ENCODE measurements at regions not wholly inside any gene's neighbourhood (a gene's known extent, or its start where the extent isn't known, plus 50 kb on each side); places are given as distances from the start of the nearest gene placed in this dataset.

- TF ChIP-seq CTCF (IDR thresholded peaks at IDR 0.05) (no peak), POLR2A (IDR thresholded peaks at IDR 0.05) (no peak)
These were observed 184.5 kb downstream of the CCT6B start for GRCh38 chr17:34776456-34777443.
